Suppressor macrophage (primary cell): ENCODE measurements at regions not wholly inside any gene's neighbourhood (a gene's known extent, or its start where the extent isn't known, plus 50 kb on each side); places are given as distances from the start of the nearest gene placed in this dataset.

ENCODE experiments used
- DNase-seq, 4 experiments: peaks; one replicate each; pipeline ENCODE4 v3.0.0-alpha.2; 2020 to 2022

DNA sequence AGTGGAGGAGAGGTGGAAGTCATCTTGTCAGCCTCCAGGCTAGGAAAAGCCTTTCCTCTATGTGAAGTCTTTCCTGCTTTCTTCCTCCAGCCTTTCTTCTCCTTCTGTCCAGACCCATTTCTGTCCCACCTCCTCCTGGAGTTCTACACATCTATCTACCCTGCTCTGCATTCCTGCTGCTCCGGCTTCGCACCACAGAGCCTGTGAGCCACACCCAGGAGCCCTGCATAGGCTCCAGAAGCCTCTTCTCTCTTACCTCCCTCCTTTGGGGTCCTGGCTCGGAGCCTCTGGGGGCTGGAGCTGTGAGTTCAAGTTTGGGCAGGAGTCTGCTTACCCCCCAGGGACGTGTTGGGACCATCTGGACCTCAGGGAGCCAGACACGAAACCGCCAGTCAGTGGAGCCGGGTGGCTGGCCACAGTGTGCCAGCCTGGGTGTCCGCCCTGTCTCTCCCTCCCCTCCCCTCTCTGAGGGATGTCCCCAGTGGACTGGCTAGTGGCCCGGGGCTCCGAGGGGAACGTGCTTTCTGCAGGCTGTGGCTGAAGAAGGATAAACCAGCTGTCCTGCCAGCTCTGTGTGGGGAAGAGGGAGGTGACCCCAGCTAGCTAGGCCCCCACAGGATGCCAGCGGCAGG is 99.2 kb downstream of the VEGFA start:
- DNase-seq: no peak

DNA sequence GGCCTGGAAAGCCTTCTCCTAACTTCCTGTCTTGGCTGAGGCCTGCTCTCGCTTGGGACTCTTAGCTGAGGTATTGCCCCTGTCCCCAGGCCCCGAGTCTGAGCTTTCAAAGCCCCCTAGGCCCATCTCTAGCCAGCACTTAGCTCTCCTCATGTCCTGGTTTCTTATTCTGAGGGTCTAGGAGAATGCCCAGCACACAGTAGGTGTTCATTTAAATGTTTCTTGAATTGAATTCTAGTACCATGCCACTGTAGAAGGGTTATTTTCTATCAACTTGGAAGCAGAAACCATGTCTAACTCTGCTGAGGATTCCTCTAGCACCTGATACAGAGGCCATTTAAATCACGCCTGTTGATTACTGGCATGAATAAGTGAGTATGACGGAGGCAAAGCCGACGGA is 98.5 kb downstream of the VEGFA start:
- DNase-seq: no peak

DNA sequence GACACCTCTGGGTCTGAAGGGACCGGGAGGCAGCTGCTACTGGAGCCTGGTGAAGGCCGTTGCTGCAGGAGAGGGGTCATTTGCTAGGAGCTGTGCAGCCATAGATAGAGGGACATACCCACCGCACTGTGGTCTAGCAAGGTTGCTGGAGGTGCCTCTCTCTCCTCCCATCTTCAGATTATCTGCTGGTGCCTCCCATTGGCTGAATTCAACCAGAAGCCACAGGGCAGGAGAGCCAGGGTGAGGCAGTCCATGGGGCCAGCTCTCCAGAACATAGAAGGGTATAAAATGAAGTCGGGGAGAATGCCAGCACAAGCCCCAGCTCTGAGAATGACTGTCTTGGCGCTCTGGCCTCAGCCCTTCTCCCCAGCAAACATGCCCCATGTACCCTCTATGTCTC is 98.0 kb downstream of the VEGFA start:
- DNase-seq: no peak

DNA sequence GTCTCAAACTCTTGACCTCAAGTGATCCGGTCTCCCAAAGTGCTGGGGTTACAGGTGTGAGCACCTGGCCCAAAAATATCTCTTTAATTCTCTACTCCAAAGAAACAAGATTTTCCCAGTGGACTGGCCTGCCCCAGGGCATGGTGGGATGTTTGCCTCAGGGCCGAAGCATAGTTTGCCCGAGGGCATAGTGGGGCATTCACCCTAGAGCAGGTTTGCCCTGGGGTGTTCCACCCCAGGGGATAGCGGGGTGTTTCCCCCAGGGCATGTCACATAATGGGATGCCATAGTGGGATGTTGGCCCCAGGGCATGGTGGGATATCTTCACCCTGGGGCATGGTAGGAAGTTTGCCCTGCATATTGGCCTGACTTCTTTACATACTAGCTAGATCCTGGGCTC is 97.2 kb downstream of the VEGFA start:
- no peak for DNase-seq

DNA sequence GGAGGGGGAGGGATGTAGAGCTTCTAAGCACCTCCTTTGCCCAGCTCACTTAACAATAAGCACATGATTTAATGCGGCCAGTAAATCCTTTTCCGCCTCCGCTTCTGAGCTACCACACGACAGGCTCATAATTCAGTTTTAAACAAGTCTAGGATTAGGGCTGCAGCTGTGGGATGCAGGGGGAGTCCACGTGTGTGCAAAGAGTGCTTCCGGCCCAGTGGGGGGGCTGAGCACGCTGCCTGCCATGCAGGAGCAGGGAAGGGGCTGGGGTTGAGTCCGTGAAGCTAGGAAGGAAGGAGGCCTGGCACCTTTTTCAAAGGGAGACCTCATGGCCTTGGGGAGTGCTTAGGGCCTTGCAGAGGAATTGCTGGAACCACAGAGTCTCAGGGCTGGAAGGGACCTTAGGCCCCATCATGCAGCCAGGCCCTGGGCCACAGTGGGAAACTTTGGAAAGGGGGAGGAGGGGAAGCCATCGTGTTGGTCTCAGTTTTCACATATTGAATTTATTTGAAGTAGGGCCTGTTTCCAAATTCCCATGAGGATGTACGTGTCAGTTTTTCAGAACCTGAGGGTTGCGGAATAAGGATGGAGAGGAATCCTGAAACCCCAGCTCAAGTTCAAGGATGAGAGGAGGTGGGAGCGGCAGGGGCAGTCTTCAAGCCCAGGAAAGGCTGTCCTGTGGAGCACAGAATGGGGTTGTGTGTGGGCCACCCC is 96.1 kb downstream of the VEGFA start:
- no peak for DNase-seq

DNA sequence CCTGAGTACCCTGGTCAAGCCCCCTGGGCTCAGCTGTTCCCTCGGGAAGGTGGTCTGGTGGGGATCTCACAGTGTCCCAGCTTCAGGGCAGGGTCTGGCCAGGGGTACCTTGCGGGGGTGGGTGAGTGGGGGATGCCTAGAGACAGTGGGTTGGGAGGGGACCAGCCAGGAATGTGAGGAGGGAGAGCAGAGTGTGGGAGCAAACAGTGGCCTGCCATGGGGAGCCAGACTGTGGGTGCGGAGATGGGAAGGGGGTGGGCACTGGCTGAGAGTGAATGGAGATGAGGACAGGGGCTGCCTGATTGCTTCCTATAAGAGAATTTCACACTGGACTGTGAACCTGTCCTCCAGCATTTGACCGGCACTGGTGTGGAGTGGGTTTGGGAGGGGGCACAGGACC is 95.1 kb downstream of the VEGFA start:
- DNase-seq: no peak

DNA sequence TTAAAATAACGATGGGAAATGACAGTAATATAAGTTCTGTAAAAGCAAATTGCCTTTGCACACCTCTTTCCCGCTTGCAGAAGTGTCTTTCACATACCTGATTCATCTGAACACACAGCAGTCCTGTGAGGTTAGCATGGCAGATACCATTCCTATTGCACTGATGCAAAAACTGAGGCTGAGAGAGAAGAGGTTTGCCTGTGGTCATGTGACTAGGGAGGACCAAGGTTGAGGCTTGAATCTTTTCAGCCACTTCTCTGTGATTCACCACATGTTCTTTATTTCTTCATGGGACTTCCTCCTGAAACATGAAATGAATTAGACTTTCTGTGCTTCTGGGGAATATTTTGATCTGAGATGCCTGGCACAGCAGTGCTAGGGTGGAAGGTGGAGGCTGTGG is 92.9 kb downstream of the VEGFA start:
- peak in 3 of 4 experiments; percentile 27 to 50 (median 35) for DNase-seq

DNA sequence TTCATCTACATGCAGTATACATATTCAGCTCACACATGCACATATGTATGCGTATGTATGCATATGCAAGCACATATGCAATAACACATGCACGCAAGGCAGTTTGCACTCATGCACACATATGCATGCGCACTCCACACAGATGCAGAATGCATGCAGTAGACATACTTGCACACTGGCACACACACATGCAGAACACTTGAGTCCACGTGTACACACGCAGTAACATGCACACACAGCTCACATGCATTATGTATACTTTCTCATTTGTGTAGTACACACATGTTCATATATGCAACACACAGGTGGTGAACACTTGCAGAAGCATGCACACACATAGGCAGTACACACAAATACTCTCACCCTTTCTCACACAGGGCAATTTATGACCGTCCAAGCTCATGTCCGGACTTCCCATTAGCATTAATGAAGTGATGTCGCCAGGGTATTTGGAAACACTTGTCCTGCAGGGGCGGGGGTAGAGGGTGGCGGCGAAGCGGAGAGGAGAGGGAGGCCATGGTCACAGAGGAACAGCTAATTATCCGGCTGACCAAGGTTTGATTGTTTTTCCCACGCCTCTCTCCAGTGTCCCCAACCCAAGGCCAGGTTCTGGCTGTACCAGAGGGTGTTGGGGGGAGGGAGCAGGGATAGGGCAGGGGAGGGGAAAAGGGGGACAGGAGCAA is 91.3 kb downstream of the VEGFA start:
- DNase-seq: peak in 2 of 4 experiments; percentile 17 to 22

DNA sequence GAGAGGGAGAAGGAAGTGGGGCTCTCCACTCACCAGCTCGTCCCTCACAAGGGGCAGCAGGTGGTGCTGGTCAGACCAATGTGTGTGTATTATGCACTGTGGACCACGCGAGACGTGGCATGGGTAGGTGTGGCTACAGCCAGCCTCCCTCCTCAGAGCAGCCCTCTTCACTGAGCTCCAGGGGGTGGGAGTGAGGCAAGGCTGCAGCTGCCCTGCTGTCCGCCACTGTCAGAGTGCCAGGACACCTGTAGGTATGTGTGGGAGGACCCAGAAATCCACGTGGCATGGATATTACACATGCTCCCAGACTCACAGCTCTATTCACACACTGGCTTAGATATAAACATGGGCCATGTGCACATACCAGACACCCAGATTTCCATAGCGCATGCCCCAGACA is 90.3 kb downstream of the VEGFA start:
- no peak for DNase-seq

DNA sequence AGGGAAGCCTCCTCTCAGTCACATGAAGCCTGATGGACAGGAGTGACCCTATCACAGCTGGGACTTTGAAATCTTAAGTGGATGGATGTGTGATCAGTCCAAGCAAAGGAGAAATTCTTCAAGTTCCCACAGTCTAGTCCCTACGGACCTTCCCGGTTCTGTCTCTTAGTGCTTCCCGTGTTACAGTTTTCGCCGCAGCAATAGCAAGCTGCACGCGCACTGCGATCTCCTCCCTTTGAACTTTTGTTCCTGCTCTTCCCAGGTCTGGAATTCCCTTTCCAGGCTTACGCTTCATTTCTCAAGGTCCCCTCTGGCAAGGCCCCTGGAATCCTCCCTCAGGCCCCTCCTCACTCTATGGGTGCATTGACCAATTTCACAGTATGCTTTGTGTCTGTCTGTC is 89.2 kb downstream of the VEGFA start:
- no peak for DNase-seq

DNA sequence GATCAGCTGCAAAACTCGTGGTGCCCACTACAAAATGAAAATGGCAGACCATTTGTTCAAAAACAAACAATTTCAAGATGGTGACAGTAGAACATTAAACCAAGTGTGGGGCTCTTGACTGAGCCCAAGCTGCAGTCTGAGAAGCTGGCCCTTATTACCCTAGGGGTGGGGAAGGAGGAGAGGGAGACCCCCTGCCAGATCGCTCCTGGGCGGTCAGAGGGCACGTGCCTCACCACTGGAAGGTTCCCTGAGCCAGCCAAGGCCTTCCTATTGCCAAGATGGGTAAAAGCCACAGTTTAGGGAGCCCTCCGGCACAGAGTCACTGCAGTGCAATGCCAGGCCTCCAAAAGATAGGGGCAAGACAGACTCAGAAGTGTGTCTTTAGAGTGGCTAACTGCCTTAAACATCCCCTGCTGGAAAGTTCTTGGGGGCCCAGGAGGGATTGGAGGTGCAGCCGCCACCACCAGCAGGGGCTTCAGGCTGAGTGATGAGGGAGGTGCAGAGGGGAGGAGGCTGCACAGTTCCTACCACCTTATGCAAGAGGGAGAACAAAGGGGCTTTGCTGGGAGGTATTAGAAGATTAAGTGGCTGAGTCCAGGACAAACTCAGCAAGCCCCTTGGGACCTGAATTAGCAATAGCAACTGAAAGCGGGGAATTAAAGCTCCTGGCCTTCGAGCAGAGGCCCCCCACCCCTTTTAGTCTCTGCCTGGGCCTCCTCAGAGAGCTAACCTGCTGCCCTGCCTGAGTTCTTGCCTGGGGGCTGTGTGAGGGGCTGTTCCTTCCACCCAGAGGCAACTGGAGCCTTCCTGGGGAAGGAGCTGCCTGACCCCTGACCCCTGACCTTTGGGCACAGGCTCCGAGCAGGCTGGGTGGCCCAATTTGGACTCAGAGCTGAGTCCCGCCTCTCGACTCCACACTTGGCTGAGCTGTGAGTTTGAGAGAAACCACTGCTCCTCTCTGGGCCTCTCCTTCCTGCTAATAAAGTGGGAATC is 88.4 kb downstream of the VEGFA start:
- DNase-seq: no peak

DNA sequence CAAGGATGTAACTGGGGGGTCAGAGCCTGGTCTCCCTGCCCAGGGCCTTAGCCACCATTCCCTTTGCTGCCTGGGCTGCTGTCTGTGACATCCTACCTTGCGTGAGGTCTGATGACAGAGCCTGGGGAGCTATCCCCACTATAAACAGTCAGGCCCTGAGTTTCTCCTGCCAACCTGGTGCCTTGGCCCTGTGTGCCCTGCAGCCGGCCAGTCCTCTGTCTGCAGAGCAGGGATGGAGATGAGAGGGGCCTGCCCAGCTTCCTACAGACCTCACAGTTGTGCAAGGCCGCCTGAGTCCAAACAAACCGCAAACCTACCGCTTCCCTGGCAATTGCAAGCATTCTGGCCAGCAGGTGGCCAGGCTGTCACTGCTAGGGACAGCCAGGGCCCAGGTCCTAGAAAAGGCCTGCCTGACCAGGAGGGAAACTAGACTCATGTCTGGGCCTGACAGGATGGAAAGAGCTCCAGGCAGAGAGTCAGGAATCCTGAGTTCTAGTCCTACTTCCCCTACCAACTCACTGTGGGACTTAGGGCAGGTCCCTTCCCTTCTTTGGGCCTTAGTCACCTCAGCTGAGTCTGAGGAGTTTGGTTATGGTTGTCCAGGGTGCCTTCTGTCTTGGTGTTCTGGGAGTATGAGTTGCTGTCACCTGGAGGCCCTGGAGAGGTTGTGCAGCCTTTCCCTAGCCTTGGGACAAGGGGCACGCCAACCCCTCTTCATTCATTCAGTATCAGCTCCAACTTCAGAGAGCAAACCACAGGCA is 86.2 kb downstream of the VEGFA start:
- DNase-seq: peak in 3 of 4 experiments; percentile 21 to 42 (median 33)

DNA sequence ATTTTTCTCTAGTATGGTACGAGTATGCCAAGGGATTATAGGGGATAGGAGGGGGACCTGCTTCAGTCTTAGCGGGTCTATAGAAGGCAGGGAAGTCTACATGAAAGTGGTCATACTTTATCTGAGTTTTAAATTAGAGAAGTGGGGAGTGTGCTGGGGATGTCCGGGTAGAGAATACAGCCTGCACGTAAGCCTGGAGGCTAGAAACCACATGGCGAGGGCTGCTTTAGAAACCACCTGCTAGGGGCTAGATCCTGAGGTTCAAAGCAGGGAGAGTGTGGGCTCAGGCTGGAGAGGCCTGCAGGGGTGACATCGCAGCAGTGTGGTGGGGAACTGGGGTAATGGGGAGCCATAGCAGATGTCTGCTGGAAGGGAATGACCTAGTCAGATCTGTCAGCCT is 85.2 kb downstream of the VEGFA start:
- no peak for DNase-seq

DNA sequence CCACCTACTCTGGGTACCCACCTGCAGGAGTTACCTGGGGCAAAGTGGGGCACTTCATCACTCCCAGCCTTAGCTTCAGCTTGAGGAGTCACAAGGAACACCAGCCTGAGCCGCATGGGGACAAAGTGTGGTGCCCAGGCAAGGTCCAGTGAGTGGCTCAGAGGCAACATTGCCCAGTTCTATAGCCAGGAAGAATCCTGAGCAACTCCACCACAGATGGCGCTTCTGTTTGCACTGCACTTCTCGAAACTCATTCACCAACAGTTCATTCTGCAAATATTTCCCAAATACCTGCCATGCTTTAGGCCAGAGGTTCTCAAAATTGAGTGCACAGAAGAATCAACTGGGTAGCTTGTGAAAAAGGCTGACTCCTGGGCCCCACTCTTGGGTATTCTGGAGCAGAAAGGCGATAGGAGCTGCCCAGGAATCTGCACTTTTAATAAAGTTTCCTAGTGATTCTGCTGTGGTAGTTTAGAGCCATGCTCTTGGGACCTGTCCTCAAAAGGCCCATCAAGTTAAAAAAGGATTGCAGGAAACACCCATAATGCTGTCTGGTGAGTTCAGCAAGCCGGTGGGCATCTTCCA is 83.1 kb downstream of the VEGFA start:
- no peak for DNase-seq

DNA sequence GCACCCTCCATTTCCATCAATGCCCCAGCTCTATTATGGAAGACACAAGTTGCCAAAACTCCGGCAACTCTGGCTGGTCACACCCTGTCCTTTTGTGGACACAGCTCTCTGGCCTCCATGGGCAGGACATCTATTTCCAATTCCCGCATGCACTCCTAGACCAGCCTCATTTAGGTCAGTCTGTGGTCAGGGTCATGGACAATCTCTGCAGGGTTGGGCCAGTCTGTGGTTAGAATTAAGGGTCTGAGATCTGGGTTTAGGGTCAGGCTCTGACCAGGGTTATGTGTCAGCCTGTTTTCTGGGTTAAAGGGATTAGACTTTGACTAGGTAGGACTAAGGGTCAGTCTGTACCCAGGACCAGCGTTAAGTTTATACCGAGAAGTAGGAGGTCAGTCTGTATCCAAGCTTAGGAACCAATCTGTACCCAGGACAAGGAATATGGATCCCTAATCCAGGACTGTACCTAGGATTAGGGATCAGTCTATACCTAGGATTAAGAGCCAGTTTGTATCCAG is 82.4 kb downstream of the VEGFA start:
- no peak for DNase-seq

DNA sequence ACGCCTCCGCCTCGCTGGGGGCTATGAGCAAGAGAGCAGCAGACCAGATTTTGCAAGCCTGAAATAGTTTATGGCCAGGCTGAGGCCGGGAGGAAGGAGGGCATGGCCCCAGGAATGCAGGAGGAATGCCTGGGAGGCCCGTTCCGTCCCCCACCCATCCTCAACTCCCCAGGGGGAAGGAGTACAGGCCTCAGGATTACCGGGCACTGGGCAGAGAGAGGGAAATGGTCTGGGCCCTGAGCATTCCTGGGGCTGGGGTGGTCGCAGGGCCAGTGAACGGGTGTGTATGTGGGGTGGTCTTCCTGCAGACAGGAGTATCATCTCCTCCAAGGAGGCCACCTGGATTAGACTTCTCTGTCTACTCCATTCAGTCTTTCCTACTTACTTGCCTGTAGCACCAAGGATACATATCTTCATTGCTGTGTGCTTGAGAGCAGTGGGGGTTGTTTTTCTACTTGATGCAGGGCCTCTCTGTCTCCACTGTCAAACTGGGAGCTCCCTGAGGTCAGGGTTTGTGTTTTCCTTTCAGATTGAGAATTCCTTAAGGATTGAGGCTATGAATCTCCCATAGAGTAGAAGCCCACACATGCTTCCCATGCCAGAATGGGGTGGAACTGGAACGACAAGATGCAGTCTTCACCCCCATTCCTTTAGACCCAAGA is 81.3 kb downstream of the VEGFA start:
- no peak for DNase-seq

DNA sequence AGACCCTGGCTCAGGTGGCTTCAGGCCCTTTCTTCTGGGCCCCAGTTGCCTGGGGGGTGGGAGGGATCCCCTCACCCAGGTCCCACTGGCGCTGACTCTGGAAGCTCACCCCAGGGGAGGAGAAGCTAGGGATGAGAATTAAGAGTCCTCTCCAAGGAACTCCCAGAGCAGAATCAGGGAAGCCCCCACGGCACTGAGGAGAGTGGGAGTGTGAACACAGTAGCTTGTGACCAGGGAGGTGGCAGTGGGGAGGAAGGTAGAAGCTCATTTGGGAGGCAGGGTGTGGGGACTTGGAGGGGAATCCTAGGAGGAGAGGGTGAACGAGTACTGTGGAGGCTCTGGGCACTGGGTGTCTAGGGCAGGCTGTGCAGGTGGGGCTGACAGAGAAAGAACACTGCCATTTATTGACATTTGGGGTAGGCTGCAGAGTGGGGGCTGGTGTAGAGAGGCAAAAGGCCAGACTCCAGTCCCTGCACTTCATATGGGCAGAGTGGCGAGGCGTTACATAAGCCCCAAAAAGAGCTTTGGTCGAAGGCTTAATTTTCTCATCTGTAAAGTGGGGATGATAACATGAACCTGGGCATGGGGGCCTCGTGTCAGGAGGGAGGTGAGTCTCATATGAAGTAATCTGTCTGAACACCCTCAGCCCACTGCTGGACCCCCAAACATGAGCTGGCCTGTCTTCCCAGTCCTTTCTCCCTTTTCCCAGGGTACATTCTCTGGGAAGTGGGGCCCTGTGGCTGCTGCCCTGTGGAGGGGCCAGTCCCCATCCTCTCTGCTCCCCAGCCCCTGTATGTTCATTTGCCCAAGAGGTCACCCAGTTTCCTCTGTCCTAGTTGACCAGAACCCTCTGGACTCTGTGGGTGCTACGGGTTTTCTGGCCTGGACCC is 80.5 kb downstream of the VEGFA start:
- no peak for DNase-seq

DNA sequence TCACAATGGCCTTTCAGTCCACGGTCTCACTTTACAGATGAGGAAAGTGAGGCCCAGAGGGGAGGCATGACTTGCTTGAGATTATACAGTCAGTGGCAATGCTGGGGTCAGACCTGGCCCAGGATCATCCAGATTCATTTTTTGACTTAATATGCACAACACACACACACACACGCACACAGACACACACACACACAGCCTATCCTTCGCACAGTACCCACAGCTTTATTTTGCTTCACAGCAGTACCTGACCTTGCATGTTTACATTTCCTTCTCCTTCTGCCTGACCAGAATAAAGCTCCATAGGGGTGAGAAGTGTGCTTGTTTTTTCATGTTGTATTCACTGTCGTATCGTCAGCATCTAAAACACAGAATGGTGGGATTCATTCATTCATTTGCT is 79.8 kb downstream of the VEGFA start:
- no peak for DNase-seq

DNA sequence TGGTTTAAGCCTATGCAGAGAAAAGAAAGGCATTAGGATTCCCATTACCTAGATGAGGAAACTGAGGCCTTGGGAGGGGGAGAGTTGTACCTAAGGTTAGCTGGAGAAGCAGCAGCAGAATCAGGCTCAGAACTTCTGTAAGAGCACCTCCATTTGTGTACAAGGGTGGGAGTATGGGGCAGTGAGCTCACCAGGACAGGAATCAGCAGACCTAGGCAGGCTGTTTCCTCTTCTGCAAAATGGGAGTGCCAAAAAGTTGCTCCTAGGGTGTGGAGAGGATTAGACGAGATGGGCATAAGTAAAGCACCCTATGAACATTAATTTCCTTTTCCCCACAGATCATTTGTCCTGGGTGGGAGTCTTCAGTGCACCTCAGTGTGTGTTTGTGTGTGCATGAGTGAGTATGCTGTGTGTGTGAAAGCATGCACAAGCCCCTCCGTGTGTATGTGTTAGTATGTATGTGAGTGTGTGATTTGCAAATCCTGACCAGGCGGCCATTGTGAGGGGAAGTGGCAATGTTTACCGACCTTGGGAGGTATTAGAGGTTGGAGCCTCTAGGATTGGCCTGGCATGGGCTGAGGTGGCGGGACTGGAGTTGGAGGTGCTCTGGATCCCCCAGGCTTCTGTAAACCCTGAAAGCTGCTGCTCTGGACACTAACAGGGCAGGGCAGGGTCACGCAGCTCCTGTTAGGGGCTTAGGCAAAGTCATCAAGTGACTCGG is 78.8 kb downstream of the VEGFA start:
- peak; percentile 38 to 63 (median 54) for DNase-seq
